GM12872 (cell line): ENCODE measurements at regions not wholly inside any gene's neighbourhood (a gene's known extent, or its start where the extent isn't known, plus 50 kb on each side); places are given as distances from the start of the nearest gene placed in this dataset.

Experiments
- CTCF ChIP-seq: IDR thresholded peaks from 3 replicates; pipeline ENCODE4 v1.5.1; 2011; ENCODE audit warnings: low read depth, mild to moderate bottlenecking, low read length, moderate library complexity; ENCODE audit not compliant: insufficient read depth

- TF ChIP-seq CTCF: no peak
Observed at GRCh38 chr7:68185631-68186456, 1189.2 kb downstream of the TYW1 start.

- no peak for TF ChIP-seq CTCF
Observed at GRCh38 chr7:68187532-68187931, 1190.9 kb downstream of the TYW1 start.

GRCh38 chr7:68192941-68193340 is 1196.3 kb downstream of the TYW1 start:
- TF ChIP-seq CTCF: no peak

- no peak for TF ChIP-seq CTCF
Observed at GRCh38 chr7:68200051-68200670, 1203.5 kb downstream of the TYW1 start.

GRCh38 chr7:68203251-68203650 is 1206.6 kb downstream of the TYW1 start:
- TF ChIP-seq CTCF: no peak

- TF ChIP-seq CTCF: no peak
Observed at GRCh38 chr7:68205826-68206225, 1209.2 kb downstream of the TYW1 start.

- no peak for TF ChIP-seq CTCF
Observed at GRCh38 chr7:68206946-68207485, 1210.4 kb downstream of the TYW1 start.
